Stimulated activated CD8-positive, alpha-beta memory T cell treated with anti-CD3 and anti-CD28 coated beads, Interleukin-2, amount 100 ng/mL, for 48 hours (primary cell): ENCODE measurements at regions not wholly inside any gene's neighbourhood (a gene's known extent, or its start where the extent isn't known, plus 50 kb on each side); places are given as distances from the start of the nearest gene placed in this dataset.
"Not testable (repeated sequence)": the region's sequence is repeated elsewhere in the genome, so short reads cannot be mapped to it uniquely, and the experiment has no call there.

Experiments used
- DNase-seq, 2 donors: peaks; one replicate each; pipeline ENCODE4 v3.0.0-alpha.2; 2020; ENCODE audit warnings: low read depth in 2 of 2

- DNase-seq: not testable (repeated sequence)
Measured at GRCh38 chr4:138622362-138622761, 380.2 kb upstream of the SLC7A11 start.

GRCh38 chr4:138616775-138617174, 374.6 kb upstream of the SLC7A11 start:
- DNase-seq: no peak

- DNase-seq: no peak
Measured at GRCh38 chr4:138614398-138615142, 372.4 kb upstream of the SLC7A11 start.

- DNase-seq: no peak
Measured at GRCh38 chr4:138612428-138612827, 370.3 kb upstream of the SLC7A11 start.

GRCh38 chr4:138611721-138612120, 369.6 kb upstream of the SLC7A11 start:
- DNase-seq: no peak

- no peak for DNase-seq
Measured at GRCh38 chr4:138611017-138611416, 368.9 kb upstream of the SLC7A11 start.

GRCh38 chr4:138609943-138610350, 367.8 kb upstream of the SLC7A11 start:
- DNase-seq: no peak

GRCh38 chr4:138604556-138604955, 362.4 kb upstream of the SLC7A11 start:
- no peak for DNase-seq

- DNase-seq: no peak
Measured at GRCh38 chr4:138602664-138603063, 360.5 kb upstream of the SLC7A11 start.

GRCh38 chr4:138599965-138600364, 357.8 kb upstream of the SLC7A11 start:
- no peak for DNase-seq

GRCh38 chr4:138598226-138598625, 356.1 kb upstream of the SLC7A11 start:
- DNase-seq: no peak

- DNase-seq: no peak
Measured at GRCh38 chr4:138596896-138597295, 354.7 kb upstream of the SLC7A11 start.

- DNase-seq: no peak
Measured at GRCh38 chr4:138595731-138596460, 353.7 kb upstream of the SLC7A11 start.

GRCh38 chr4:138595171-138595570, 353.0 kb upstream of the SLC7A11 start:
- DNase-seq: no peak

GRCh38 chr4:138592796-138593195, 350.6 kb upstream of the SLC7A11 start:
- no peak for DNase-seq

- DNase-seq: no peak
Measured at GRCh38 chr4:138591808-138592207, 349.7 kb upstream of the SLC7A11 start.

- DNase-seq: no peak
Measured at GRCh38 chr4:138588501-138588900, 346.4 kb upstream of the SLC7A11 start.

- no peak for DNase-seq
Measured at GRCh38 chr4:138579146-138579545, 337.0 kb upstream of the SLC7A11 start.

GRCh38 chr4:138577826-138578225, 335.7 kb upstream of the SLC7A11 start:
- DNase-seq: not testable (repeated sequence)

- no peak for DNase-seq
Measured at GRCh38 chr4:138577145-138577544, 335.0 kb upstream of the SLC7A11 start.

- DNase-seq: no peak
Measured at GRCh38 chr4:138576684-138577083, 334.5 kb upstream of the SLC7A11 start.

GRCh38 chr4:138573246-138573645, 331.1 kb upstream of the SLC7A11 start:
- no peak for DNase-seq

GRCh38 chr4:138572007-138572406, 329.9 kb upstream of the SLC7A11 start:
- no peak for DNase-seq
